Occipital lobe (tissue), 1 donor: ENCODE measurements at regions not wholly inside any gene's neighbourhood (a gene's known extent, or its start where the extent isn't known, plus 50 kb on each side); places are given as distances from the start of the nearest gene placed in this dataset.

ENCODE experiments used
- DNase-seq: peaks from one replicate; lab custom pipeline; 2025; lab: John Stamatoyannopoulos, UW

DNA sequence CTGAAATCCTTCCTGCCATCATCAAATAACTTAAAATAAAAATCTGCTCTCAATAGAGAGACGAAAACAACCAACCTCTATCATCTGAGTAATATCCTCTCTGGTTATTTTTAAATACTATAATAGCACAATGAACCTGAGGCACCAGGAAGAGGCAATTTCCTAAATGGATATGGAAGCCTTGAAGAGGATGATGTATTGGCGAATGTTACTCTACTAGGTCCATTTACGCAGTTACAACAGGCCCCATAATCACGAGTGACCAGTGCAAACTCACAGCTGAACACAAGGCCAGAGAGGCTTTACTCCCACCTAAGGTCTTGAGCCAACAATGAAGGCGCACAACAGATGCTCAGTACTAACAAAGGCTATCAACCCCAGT lies 678.8 kb upstream of the NR3C2 start:
- DNase-seq = no peak

DNA sequence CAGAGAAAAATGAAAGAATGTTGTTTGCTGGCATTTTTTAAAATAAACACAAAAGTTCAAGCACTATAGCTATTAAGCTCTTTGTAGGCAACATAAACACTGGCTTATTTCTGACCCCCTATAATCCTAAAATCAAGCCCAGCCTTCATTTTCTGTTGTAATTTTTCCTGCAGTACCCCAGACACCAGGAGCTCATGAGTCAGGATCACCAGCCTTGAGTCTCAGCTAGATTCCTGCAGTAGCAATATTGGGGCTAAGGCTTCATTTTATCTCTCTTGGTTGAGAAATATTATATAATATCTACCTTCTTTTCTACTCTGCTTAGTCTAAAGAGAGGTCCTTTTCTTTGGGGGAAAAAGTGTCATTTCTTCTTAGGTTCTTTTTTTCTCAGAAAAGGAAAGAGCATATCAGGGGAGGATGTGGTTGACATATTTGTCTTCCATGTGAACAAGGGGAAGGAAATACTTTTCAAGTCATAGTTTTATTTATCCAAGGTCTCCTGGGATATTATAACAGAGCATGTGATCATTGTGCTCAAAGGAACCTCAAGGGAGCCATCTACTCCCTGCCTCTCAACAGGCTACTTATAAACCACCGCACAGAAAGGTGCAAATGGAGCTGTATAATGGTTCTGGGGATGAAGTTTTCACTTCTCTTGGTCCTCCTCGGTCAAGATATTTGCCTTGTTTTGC lies 678.3 kb upstream of the NR3C2 start:
- no peak for DNase-seq

DNA sequence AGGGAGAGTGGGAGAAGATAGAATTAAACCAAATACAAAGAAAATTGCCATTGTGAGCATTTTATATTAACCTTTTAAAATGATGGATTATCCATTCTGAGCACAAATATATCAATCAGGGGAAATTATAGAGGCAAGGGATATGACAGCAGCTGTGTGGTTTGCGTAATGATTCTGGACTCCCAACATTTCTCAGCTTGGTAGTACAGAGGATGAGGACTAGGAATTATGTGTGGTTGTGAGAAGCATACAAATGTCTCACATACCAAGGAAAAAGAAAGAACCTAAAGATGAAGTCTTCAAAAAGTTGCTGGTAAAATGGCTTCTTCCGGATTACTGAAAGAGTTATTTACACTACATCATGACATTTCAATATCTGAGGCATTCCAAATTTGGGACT lies 674.6 kb upstream of the NR3C2 start:
- DNase-seq = no peak

DNA sequence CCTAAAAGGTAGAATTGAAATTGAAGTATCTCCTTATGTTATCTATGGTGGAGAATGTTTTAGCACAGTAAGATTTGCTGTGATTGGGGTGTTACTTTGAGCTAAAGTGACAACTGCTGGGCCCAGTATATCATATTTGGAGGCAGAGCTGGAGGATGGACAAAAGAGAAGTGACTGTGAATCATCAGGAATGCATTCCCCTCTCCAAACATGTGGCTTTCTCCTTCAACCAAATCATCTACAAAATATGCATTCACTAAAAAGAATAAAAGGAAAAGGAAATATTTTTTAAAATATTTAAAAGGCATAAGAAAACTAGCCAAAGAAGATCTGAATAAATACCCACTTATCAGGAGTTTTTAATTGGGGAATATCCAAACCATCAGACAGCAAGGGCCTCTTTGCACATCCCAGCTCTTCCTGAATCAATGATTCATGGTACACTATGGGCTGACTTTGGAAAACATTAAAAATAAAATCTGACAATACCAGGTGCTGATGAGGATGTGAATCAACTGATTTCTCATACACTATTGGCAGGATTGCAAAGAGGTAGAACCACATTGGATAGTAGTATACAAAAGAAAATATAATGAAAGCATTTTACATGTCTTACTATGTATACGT lies 671.7 kb upstream of the NR3C2 start:
- DNase-seq = no peak

DNA sequence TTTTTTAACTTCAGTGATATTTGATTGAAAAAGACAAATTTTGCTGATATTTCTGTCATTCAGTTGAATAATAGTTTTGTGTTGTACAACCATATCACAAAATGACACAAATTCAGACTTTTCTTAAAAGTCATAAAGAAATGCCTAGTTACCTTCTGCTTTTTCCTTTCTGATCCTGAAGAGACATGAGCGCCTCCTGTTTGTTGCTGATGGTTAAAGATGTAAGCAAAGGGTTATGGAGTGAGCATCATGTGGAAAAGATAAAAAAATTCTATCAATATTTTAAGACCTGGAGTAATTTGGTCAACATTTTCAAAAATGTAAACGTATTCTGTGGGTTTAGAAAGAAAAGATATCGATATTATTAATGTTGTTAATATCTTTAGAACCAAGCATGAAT lies 669.9 kb upstream of the NR3C2 start:
- no peak for DNase-seq

DNA sequence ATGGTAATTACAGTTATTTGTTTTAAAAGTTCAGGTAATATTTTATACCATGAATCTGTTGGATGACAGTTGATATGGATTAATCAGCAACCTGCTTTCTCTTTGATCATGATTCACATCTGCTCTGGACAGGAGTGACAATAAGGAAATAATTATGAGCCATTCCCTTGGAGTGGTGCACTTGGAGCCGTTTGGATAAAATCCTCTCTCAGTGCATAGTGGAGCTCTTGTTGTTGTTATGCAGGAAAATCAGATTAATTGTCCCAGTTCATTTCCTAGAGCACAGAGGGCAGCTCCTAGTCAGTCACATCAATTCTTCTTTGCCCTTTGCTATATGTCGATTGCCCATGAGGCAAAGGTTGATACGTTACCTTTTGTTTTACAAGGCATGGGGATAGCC lies 668.3 kb upstream of the NR3C2 start:
- DNase-seq = no peak

DNA sequence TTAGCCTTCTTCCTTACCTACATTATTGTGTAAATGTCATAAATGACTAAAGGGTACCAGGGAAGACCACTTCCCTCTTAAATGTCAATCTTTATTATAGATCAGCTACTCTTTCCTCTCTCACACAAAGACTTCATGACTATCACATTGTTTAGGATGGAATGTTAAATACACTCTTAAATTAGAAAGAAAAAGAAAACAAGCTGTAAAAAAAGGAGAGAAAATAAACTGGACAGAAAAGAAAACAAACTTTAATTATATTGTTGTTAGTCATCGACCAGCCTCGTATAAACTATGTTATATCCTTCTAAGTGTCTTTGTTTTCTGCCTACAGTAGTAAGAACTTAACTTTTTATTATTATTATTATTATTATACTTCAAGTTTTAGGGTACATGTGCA lies 666.4 kb upstream of the NR3C2 start:
- DNase-seq = no peak

DNA sequence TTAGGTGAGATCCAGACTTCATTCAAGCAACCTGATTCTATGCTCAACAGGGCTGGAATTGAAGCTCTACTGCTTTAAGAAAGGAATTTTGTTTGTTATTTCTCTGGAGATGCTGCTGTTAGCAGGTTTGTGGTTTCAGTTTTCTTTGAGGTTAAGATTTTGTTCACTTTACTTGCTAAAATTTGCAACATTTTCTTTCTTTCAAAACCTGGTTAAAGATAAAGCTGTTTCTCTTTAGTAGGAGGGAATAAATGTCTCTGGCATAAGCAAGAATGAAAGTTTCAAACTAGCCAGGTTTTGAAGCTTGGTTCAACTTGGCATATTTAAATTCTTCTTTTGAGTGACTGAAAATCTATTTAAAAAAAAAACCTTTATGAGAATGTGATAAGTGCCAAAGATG lies 660.6 kb upstream of the NR3C2 start:
- no peak for DNase-seq

DNA sequence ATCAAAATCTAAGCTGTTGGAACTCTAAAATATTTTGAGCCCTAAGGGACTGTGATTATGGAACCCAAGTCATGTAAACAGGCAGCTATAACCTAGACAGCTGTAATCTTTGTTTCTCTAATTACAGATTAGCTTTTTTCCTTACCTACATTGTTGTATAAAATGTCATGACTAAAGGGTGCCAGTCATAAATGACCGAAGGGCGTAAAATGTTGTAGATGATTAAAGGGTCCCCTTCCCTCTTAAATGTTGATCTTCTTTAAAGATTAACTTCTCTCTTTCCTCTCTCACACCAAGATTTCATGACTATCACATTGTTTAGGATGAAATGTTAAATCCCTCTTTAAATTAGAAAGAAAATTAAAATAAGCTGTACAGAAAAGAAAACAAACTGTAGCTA lies 659.4 kb upstream of the NR3C2 start:
- DNase-seq = no peak

DNA sequence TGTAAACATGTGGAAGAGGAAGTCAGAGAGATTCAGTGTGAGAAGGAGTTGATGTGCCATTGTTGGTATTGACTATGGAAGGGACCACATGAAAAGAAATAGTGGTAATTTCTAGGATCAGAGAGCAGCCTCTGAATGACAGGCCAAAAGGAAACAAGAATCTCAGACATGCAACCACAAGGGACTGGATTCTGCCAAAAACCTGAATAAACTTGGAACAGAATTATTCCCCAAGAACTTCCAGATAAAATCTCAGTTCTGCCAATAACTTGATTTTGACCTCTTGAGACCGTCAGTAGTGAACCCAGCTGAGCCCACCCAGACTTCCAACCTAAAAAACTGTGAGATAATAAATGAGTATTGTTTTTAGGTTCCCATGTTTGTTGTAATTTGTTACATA lies 653.6 kb upstream of the NR3C2 start:
- no peak for DNase-seq

DNA sequence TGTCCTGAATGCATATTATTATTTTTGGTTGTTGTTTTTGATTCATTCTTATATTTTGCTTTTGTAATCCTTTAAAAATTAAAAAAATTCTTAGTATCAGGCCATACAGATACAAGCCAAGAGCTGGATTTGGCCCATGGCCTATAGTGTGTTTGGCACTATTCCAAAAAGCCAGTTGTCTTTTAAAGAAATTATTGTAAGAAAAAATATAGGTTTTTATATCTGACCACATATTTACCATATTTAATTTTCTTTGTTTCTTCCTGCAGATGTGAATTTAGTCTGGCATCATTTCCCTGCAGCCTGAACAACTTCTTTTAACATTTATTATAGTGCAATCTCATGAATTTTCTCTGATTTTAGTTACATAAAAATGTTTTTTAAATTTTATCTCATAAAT lies 652.8 kb upstream of the NR3C2 start:
- no peak for DNase-seq

DNA sequence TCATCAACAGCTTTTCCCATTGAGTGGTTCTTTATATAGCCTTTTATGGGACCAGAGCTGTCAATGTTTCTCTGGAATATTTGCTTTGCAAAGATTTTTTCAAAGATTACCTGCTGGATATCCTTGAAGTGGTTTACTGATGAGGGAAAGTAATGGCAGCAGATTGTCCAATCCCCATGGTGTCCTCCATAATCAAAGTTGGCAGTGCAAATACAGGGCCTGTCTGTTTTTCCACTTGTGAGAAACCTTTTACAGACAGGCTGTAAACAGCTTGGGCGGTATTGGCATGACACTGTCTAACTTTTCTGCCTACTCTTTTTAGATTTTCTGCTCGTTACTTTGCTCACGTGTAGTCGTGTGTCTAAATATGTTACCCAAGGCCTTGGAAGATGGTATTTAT lies 641.9 kb upstream of the NR3C2 start:
- no peak for DNase-seq

DNA sequence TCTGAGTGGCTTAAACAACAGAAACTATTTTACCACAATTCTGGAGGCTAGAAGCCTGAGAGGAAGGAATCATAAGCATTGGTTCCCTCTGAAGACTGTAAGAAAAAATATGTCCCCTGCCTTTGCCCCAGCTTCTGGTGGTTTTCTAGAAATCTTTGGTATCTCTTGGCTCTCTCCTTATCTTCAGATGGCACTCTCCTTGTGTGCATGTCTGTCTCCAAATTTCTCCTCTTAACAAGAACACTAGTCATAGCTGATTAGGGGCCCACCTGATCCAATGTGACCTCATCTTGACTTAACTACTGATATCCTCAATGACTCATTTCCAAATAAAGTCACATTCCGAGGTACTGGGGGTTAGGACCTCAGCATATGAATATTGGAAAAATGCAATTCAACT lies 635.0 kb upstream of the NR3C2 start:
- no peak for DNase-seq

DNA sequence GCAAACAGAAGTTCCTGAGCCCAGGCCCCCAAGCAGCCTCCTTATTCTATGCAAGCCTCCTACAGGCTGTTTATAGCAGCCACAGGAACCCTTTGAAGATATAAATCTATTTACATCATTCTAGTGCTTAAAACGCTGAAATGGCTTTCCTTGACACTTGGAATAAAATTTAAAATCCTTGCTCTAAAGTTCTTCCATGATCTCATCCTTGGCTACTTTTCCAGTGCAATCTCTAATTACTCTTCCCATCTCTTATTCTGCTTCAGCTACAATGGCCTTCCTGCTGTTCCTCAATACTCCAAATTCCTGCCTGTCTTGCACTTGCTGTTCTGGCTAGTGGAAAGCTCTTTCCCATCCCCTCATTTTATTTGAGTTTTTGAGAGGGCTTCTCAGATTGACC lies 634.2 kb upstream of the NR3C2 start:
- DNase-seq = no peak

DNA sequence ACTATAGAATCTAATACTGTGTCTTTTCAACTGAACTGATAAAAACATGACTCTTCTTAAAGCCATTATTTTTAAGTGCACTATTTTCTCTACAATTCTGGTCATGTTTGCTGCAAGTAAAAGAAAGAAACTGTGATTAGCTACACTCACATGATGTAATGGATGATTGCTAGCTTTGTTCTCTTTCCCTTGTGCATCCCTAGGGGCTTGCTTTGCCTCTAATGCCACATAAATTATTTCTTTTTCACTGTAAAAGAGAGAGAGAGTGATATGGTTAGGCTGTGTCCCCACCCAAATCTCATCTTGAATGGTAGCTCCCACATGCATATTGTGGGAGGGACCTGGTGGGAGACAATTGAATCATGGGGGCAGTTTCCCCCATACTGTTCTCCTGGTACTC lies 630.2 kb upstream of the NR3C2 start:
- DNase-seq = no peak

DNA sequence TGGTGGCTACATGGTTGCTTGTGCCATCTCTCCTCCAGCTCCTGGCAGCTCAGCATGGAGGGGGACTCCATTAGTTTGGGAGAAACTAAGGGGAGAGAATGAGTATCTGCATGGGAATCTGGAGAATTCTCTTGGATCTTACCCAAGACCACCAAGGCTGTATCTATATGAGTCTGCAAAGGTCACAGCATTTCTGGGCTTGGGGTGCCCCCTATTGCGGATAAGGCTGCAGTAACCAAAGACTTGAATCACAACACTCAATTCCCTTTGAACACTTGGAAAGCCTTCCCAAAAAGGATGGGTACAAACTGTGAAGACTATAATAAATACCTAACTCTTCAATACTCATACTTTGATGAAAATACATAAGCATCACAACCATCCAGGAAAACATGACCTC lies 623.5 kb upstream of the NR3C2 start:
- DNase-seq = no peak

DNA sequence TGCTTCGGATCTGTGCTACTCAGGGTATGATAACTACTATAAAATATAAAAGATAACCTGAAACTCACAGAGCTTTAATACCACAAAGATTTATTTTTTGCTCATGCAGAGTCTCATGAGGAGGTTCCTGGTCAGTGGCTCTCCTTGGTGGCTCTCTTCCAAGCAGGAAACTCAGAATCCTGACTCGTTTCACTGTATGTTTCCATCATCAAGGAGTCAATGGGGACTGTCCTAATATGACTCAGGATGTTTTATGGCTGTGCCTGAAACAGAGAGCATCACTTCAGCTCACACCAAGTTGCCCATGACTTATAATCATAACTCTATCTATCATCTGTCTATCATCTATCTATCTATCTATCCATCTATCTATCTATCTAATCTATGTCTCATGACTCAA lies 620.8 kb upstream of the NR3C2 start:
- DNase-seq = no peak

DNA sequence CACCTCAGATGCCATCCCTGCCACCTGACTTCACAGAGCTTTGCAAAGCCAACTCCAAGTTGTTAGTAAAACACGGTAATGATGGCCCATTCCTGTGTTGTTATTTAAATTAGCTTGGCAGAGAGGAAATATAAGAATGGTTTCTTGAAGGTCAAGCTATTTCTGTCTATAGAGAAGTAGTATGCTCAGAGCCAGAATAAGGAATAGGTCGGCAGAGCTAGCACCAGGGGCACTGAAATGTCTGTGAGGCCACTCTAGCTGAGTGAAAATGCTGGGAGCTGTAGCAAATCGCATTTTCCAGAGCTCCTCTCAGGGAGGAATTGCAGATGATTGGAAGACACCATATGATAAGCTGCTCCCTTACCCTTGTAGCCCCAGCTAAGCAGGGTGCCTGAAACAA lies 615.4 kb upstream of the NR3C2 start:
- DNase-seq = no peak

DNA sequence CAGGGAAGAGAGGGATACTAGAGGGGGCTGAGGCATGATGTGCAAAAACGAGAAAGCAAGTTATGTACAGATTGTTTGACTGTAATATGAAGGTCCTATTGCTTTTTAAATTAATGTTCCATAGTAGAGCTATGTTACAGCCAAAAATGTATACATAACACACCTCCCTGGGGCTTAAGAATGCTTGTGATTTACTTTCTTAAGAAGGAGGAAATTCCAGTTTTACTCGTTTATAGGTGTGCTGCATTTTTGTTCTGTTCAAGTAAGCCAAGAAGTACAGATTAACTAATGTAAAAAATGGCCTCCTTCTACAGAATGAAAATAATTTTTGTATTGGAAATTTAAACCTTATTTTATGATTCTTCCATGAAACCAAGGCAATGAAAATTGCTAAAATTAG lies 614.4 kb upstream of the NR3C2 start:
- no peak for DNase-seq

DNA sequence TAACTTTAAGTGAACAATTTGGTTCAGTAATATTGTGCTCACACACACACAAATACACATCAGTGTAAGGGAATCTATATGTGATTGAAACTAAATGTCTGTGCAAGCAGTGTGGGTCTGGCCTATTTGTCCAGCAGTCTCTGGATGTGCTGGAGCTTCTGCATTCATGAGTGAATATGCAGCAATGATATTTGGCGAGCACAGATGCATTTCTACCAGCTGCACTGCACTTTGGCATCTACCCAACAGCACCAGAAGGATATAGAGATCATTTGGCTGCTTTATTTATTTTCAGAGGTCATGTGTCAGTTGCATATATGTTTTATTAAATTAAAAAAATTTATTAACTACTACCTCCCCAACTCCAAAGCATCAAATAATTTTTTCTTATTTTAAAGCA lies 613.4 kb upstream of the NR3C2 start:
- DNase-seq = no peak

DNA sequence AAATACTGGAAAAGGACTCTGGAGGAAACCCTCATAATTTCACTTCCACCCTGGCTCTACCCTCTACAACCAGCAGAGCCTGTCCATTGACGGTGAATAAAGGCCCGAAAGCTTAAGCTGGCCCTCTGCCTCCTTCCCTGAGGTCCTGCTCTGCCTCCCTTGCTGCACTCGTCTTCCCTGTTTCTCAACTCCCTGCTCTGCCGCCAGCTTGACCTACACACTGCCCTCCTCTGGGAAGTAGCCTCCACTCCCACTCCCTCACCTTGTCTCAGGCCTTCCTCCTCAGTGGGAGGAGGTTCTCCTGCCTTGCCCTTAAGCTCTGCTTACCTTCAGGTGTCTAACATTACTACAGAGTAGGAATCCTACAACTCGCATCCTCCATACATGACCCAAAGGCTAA lies 608.6 kb upstream of the NR3C2 start:
- DNase-seq = no peak

DNA sequence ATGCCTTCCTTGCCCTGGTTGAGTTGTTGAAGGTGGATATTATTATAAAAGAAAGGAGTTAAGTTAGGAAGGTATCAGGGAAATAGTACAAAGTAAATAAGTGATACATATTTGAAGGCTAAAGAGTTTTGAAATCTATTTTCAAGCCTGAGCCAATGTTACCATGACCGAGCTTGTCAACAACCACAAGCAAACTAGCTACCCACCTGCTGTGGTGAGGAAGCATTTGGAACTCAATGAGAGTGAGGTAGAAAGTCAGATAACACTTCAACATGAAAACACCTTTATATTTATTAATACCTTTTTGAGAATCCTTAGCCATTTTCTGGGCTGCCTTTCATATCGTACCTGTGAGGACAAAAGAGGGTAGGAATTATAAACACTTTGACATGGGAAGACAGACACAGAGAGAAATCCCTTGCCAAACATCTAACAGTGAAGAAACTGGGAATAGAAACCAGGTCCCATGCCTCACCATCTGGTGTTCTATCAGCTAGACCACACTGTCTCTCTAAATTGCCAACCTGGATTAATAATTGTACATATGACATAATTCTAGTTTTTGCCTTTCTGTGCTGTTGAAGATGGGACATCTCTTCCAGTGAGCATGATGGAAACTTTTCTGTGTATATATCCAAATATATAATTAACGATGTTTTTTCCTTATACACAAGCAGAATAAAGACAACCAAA lies 606.4 kb upstream of the NR3C2 start:
- no peak for DNase-seq

DNA sequence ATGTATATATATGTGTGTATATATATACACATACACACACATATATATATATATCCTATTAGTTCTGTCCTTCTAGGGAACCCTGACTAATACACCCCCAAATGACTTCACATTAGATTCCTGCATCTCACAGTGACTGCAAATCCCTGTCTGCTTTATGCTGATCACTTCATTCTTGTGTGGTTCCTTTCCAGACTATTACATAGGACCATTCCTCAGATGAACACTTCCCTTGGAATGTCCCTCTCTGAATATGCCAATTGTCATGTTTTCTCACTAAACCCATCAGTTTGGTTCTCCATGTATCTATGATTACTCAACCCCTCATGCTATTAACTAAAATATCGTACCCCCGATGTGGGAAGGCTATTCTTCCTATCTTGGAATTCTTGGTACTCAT lies 605.2 kb upstream of the NR3C2 start:
- no peak for DNase-seq
